Panc1 (cell line): ENCODE measurements at regions not wholly inside any gene's neighbourhood (a gene's known extent, or its start where the extent isn't known, plus 50 kb on each side); places are given as distances from the start of the nearest gene placed in this dataset.

Source experiments
- POLR2AphosphoS5 ChIP-seq: IDR thresholded peaks from 2 replicates; pipeline ENCODE4 v1.6.1; 2012; ENCODE audit warnings: mild to moderate bottlenecking, low read depth, low read length, moderate library complexity
- TCF7L2 ChIP-seq: IDR thresholded peaks from 2 replicates; pipeline ENCODE4 v1.6.1; 2011; ENCODE audit warnings: mild to moderate bottlenecking, low read depth, low read length, inconsistent platforms
- TF ChIP-seq, protein P1 (sequence below): fragments of 450-650 bp; IDR thresholded peaks from 2 replicates; pipeline ENCODE4 v1.5.1; 2017; ENCODE audit warnings: mild to moderate bottlenecking

DNA sequence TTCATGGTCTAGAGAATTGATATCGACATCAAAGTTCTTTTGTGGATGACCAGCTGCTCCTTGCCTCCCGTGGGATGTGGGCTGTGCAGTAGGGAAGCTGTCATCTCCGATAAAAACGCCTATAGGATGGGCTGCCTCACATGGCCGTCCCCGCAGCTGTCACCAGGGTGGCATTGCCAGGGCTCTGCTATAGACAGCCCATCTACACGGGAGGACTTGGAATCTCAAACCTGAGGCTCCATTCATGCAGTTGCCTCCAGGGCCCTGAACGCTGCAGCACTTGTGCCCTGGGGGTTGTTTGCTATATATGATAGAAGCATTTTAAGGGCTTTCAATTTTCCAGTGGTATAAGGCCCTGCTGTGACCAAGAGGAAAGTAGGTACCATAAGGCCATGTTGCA lies 183.1 kb downstream of the MYCN start:
- TF ChIP-seq, protein P1, sequence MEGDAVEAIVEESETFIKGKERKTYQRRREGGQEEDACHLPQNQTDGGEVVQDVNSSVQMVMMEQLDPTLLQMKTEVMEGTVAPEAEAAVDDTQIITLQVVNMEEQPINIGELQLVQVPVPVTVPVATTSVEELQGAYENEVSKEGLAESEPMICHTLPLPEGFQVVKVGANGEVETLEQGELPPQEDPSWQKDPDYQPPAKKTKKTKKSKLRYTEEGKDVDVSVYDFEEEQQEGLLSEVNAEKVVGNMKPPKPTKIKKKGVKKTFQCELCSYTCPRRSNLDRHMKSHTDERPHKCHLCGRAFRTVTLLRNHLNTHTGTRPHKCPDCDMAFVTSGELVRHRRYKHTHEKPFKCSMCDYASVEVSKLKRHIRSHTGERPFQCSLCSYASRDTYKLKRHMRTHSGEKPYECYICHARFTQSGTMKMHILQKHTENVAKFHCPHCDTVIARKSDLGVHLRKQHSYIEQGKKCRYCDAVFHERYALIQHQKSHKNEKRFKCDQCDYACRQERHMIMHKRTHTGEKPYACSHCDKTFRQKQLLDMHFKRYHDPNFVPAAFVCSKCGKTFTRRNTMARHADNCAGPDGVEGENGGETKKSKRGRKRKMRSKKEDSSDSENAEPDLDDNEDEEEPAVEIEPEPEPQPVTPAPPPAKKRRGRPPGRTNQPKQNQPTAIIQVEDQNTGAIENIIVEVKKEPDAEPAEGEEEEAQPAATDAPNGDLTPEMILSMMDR: no peak
- no peak for TF ChIP-seq TCF7L2
- TF ChIP-seq POLR2AphosphoS5: no peak
